Upper lobe of left lung (tissue), 4 donors: ENCODE measurements at regions not wholly inside any gene's neighbourhood (a gene's known extent, or its start where the extent isn't known, plus 50 kb on each side); places are given as distances from the start of the nearest gene placed in this dataset.

ENCODE experiments used
- CTCF ChIP-seq, 6 experiments: fragments of 450-650 bp in 4 of 6; fragments of 200-600 bp in 2 of 6; sonication (generic) in 2 of 6; IDR thresholded peaks; one replicate each; pipeline ENCODE4 v1.5.1; 2016 to 2019; ENCODE audit warnings: antibody characterized with exemption in 6 of 6
- EP300 ChIP-seq, 4 donors: sonication (generic); formaldehyde crosslinking; IDR thresholded peaks; one replicate each; pipeline ENCODE4 v1.5.1; 2017; ENCODE audit warnings: antibody characterized with exemption in 4 of 4, control low read depth in 2 of 4
- POLR2A ChIP-seq, 4 donors: fragments of 450-650 bp; IDR thresholded peaks; one replicate each; pipeline ENCODE4 v1.5.1; 2016 to 2017; ENCODE audit warnings: antibody characterized with exemption in 4 of 4, mild to moderate bottlenecking in 2 of 4
- POLR2AphosphoS5 ChIP-seq, 2 donors: sonication (generic); formaldehyde crosslinking; IDR thresholded peaks; one replicate each; pipeline ENCODE4 v1.5.1; 2017; ENCODE audit warnings: antibody characterized with exemption in 2 of 2

- TF ChIP-seq CTCF (IDR thresholded peaks at IDR 0.05): no peak
- TF ChIP-seq POLR2AphosphoS5 (IDR thresholded peaks at IDR 0.05): no peak
- TF ChIP-seq POLR2A (IDR thresholded peaks at IDR 0.05): no peak
- no peak for TF ChIP-seq EP300 (IDR thresholded peaks at IDR 0.05)
Observed at GRCh38 chr6:139426795-139427194, 52.3 kb upstream of the CITED2 start.
